22Rv1 (cell line): ENCODE measurements at regions not wholly inside any gene's neighbourhood (a gene's known extent, or its start where the extent isn't known, plus 50 kb on each side); places are given as distances from the start of the nearest gene placed in this dataset.

Source experiments
- H3K27ac ChIP-seq: fragments of 450-650 bp; 2 replicates; pipeline ENCODE4 v1.5.1; 2017
- CTCF ChIP-seq: fragments of 450-650 bp; IDR thresholded peaks from 2 replicates; pipeline ENCODE4 v1.5.1; 2017; ENCODE audit warnings: mild to moderate bottlenecking
- ZFX ChIP-seq: fragments of 450-650 bp; IDR thresholded peaks from 2 replicates; pipeline ENCODE4 v1.6.1; 2017; ENCODE audit warnings: antibody characterized with exemption, borderline replicate concordance

- no peak for TF ChIP-seq CTCF
- TF ChIP-seq ZFX = no peak
- H3K27ac ChIP-seq = no peak overlapping the region
These were observed 360.7 kb downstream of the ZEB2 start for GRCh38 chr2:144159240-144159639.

- H3K27ac ChIP-seq = no peak overlapping the region
- TF ChIP-seq CTCF (no peak), ZFX (no peak)
These were observed 361.8 kb downstream of the ZEB2 start for GRCh38 chr2:144158096-144158495.

GRCh38 chr2:144156736-144157640 lies 362.9 kb downstream of the ZEB2 start:
- TF ChIP-seq CTCF (no peak), ZFX (no peak)
- H3K27ac ChIP-seq = no peak overlapping the region

- TF ChIP-seq CTCF = no peak
- no peak for TF ChIP-seq ZFX
- H3K27ac ChIP-seq = no peak overlapping the region
These were observed 365.7 kb downstream of the ZEB2 start for GRCh38 chr2:144154205-144154604.

GRCh38 chr2:144152817-144153271 lies 367.1 kb downstream of the ZEB2 start:
- no peak overlapping the region for H3K27ac ChIP-seq
- no peak for TF ChIP-seq ZFX
- no peak for TF ChIP-seq CTCF

- TF ChIP-seq CTCF = no peak
- TF ChIP-seq ZFX = no peak
- no peak overlapping the region for H3K27ac ChIP-seq
These were observed 368.1 kb downstream of the ZEB2 start for GRCh38 chr2:144151851-144152250.

GRCh38 chr2:144151405-144151804 lies 368.5 kb downstream of the ZEB2 start:
- H3K27ac ChIP-seq = no peak overlapping the region
- no peak for TF ChIP-seq ZFX
- TF ChIP-seq CTCF = no peak
